HEK293T (cell line): ENCODE measurements at regions not wholly inside any gene's neighbourhood (a gene's known extent, or its start where the extent isn't known, plus 50 kb on each side); places are given as distances from the start of the nearest gene placed in this dataset.

Experiments used
- CTCF ChIA-PET: fragments of 350-600 bp; formaldehyde crosslinking; extraction: SDS; loops from one replicate; lab custom pipeline; 2021; ENCODE audit warnings: antibody characterized with exemption, inconsistent platforms; lab: Yijun Ruan, JAX
- POLR2A ChIA-PET: fragments of 350-600 bp; formaldehyde crosslinking; extraction: SDS; loops from one replicate; lab custom pipeline; 2020; ENCODE audit warnings: antibody characterized with exemption, inconsistent platforms; lab: Yijun Ruan, JAX
- DNase-seq: peaks from one replicate; pipeline ENCODE4 v3.0.0; 2012; ENCODE audit warnings: mixed read lengths; ENCODE audit errors: extremely low spot score
- ARNT ChIP-seq: fragments of 450-650 bp; IDR thresholded peaks from 2 replicates; pipeline ENCODE4 v1.6.1; 2017; ENCODE audit warnings: mild to moderate bottlenecking
- BHLHE40 ChIP-seq: fragments of 450-650 bp; IDR thresholded peaks from 2 replicates; pipeline ENCODE4 v1.6.1; 2016; ENCODE audit warnings: mild to moderate bottlenecking, moderate library complexity, borderline replicate concordance
- CTBP1 ChIP-seq: fragments of 450-650 bp; IDR thresholded peaks from 2 replicates; pipeline ENCODE4 v1.6.1; 2016; ENCODE audit warnings: borderline replicate concordance
- ELF4 ChIP-seq: fragments of 450-650 bp; IDR thresholded peaks from 2 replicates; pipeline ENCODE4 v1.6.1; 2017; ENCODE audit warnings: antibody characterized with exemption
- FOXA1 ChIP-seq: fragments of 450-650 bp; IDR thresholded peaks from 2 replicates; pipeline ENCODE4 v1.6.1; 2016; ENCODE audit warnings: mild to moderate bottlenecking
- FOXK2 ChIP-seq: fragments of 450-650 bp; IDR thresholded peaks from 2 replicates; pipeline ENCODE4 v1.6.1; 2016; ENCODE audit warnings: mild to moderate bottlenecking
- FOXM1 ChIP-seq: fragments of 450-650 bp; IDR thresholded peaks from 2 replicates; pipeline ENCODE4 v1.6.1; 2017; ENCODE audit warnings: mild to moderate bottlenecking, borderline replicate concordance
- HDGF ChIP-seq: fragments of 450-650 bp; IDR thresholded peaks from 2 replicates; pipeline ENCODE4 v1.6.1; 2017; ENCODE audit warnings: antibody characterized with exemption, borderline replicate concordance
- L3MBTL2 ChIP-seq: fragments of 450-650 bp; conservative IDR thresholded peaks from 2 replicates; pipeline ENCODE4 v1.6.1; 2016; ENCODE audit warnings: mild to moderate bottlenecking
- LEF1 ChIP-seq: fragments of 450-650 bp; IDR thresholded peaks from 2 replicates; pipeline ENCODE4 v1.6.1; 2017; ENCODE audit warnings: mild to moderate bottlenecking, borderline replicate concordance
- NFRKB ChIP-seq: fragments of 450-650 bp; IDR thresholded peaks from 2 replicates; pipeline ENCODE4 v1.6.1; 2016; ENCODE audit warnings: mild to moderate bottlenecking, moderate library complexity
- SP1 ChIP-seq: fragments of 450-650 bp; IDR thresholded peaks from 2 replicates; pipeline ENCODE4 v1.6.1; 2017
- SUZ12 ChIP-seq: fragments of 450-650 bp; IDR thresholded peaks from 2 replicates; pipeline ENCODE4 v1.6.1; 2016; ENCODE audit warnings: mild to moderate bottlenecking
- TARDBP ChIP-seq: fragments of 450-650 bp; IDR thresholded peaks from 2 replicates; pipeline ENCODE4 v1.6.1; 2016
- ZNF384 ChIP-seq: fragments of 450-650 bp; IDR thresholded peaks from 2 replicates; pipeline ENCODE4 v1.6.1; 2016
- TF ChIP-seq, protein P1 (sequence below): fragments of 450-650 bp; IDR thresholded peaks from 2 replicates; pipeline ENCODE4 v1.6.1; 2016

DNA sequence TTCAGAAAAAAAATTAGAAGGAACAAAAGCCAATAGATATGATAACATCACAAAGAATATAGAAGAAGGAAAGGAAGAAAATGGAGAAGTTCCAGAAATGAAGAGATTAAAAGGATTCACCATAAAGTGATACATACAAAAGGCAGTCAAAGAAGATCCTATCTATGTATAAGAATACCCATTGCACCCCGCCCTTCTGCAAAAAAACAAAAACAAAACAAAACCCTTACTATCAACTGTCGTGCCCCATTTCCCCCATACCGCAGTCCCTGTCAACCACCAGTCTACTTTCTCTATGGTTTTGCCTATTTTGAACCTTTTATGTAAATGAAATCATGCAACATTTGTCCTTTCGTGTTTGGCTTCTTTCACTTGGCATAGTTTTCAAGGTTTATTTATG, 385.6 kb downstream of the PRDM5 start:
- ChIA-PET POLR2A (no interaction called here), CTCF (no interaction called here)
- TF ChIP-seq L3MBTL2 (no peak), ARNT (no peak), FOXA1 (no peak), ELF4 (no peak), LEF1 (no peak), NFRKB (no peak), CTBP1 (no peak), ZNF384 (no peak), BHLHE40 (no peak), HDGF (no peak), SUZ12 (no peak), TARDBP (no peak), FOXM1 (no peak), SP1 (no peak), FOXK2 (no peak)
- TF ChIP-seq, protein P1, sequence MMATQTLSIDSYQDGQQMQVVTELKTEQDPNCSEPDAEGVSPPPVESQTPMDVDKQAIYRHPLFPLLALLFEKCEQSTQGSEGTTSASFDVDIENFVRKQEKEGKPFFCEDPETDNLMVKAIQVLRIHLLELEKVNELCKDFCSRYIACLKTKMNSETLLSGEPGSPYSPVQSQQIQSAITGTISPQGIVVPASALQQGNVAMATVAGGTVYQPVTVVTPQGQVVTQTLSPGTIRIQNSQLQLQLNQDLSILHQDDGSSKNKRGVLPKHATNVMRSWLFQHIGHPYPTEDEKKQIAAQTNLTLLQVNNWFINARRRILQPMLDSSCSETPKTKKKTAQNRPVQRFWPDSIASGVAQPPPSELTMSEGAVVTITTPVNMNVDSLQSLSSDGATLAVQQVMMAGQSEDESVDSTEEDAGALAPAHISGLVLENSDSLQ, result no peak
- DNase-seq, result no peak

DNA sequence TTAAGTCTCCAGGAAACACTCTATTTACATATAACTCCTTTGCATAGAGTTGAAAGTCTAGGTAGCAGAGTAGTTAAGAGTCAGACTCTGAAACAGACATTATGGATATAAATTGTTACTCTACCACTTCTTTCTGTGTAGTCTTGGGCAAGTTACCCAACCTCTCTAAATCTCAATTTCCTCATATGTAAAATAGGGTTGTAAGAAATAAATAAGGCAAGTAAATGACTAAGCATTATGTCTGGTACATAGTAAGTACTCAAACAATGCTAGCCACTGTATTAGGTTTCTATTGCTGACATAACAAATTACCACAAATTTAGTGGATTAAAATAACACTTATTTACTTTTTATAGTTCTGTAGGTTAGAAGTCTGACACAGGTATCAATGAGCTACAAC, 394.1 kb downstream of the PRDM5 start:
- ChIA-PET CTCF (no interaction called here), POLR2A (no interaction called here)
- no peak for TF ChIP-seq CTBP1
- no peak for TF ChIP-seq LEF1
- TF ChIP-seq FOXM1, result no peak
- no peak for TF ChIP-seq TARDBP
- TF ChIP-seq NFRKB, result no peak
- no peak for TF ChIP-seq ARNT
- no peak for TF ChIP-seq ZNF384
- TF ChIP-seq, protein P1, result no peak
- TF ChIP-seq ELF4, result no peak
- TF ChIP-seq FOXK2, result no peak
- no peak for TF ChIP-seq SP1
- TF ChIP-seq BHLHE40, result no peak
- no peak for TF ChIP-seq FOXA1
- TF ChIP-seq SUZ12, result no peak
- no peak for TF ChIP-seq L3MBTL2
- no peak for TF ChIP-seq HDGF
- no peak for DNase-seq

DNA sequence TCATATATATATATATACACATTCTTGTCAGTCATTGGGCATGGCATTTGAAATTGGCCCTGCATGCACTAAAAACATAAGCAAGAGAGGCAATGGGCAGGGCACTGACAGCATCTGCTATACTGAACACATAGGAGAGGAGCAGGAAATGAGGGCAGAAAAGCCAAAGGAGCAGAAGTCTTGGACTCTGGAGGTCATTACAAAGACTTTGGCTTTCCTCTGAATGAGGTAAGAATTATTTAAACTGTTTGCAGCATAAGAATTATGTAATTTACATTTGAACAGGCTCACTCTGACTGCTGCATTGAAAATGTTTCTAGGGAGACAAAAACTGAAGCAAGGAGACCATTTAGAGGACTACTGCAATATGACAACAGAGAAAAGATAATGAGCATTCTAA, 396.5 kb downstream of the PRDM5 start:
- ChIA-PET CTCF (no interaction called here), POLR2A (no interaction called here)
- no peak for DNase-seq
- TF ChIP-seq TARDBP (no peak), ELF4 (no peak), L3MBTL2 (no peak), HDGF (no peak), SP1 (no peak), ARNT (no peak), FOXM1 (no peak), LEF1 (no peak), BHLHE40 (no peak), FOXK2 (no peak), FOXA1 (no peak), CTBP1 (no peak)
- TF ChIP-seq, protein P1, result no peak

DNA sequence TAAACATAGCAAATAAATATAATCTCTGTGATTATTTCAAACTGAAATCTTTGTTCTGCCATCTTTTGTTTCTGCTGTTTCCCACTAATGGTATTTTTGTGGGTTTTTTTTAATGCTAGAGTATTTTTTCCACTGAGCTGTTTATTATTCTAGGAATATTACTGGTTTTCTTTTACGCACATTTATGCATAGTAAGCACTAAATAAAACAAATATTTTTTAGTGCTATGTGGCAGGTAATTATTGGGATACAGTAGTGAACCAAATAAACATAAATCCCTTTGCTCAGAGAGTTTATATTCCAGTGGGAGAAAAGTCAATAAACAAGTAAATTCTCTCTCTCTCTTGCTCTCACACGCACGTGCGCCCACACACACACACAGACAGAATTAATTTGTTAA, 397.4 kb downstream of the PRDM5 start:
- CTCF ChIA-PET, result no interaction called here
- POLR2A ChIA-PET, result no interaction called here
- no peak for TF ChIP-seq ARNT
- TF ChIP-seq, protein P1, result no peak
- DNase-seq, result no peak

DNA sequence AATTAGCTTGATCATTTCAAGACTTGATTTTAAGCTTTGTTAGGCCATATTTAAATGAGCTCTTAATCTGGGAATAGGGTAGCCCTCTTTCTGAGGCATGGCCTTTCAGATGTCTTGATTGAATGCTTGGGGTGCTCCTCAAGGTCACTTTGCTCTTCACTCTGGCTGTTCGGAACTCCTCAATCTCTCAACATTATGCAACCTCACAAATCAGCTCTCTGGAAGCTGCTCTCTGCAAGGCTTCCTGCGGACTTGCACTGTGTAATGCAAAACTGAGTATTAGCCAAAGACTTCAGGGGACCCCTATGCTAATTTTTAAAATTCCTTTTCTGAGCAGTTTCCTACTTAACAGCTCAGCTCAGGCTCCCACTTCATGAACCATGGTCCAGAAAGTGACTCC, 398.3 kb downstream of the PRDM5 start:
- DNase-seq, result no peak
- CTCF ChIA-PET, result interaction anchor here (0.6 kb wide), 1 partner anchor 788 kb away, joined by 3 read pairs; no protein-coding TSS in a partner anchor
- POLR2A ChIA-PET, result no interaction called here
- TF ChIP-seq SUZ12, result no peak
- TF ChIP-seq SP1, result no peak
- no peak for TF ChIP-seq FOXM1
- no peak for TF ChIP-seq TARDBP
- TF ChIP-seq LEF1, result no peak
- no peak for TF ChIP-seq HDGF
- TF ChIP-seq ELF4, result no peak
- TF ChIP-seq L3MBTL2, result no peak
- no peak for TF ChIP-seq FOXA1
- no peak for TF ChIP-seq NFRKB
- no peak for TF ChIP-seq ARNT
- TF ChIP-seq ZNF384, result no peak
- TF ChIP-seq CTBP1, result no peak
- no peak for TF ChIP-seq FOXK2
- TF ChIP-seq, protein P1, result no peak
- TF ChIP-seq BHLHE40, result no peak
